Stimulated activated memory B cell treated with anti-CD40 and anti-IgM and Interleukin-4, amounts not matched to agents 10 μg/mL and 1 μg/mL and 100 μg/mL, for 72 hours (primary cell): ENCODE measurements at regions not wholly inside any gene's neighbourhood (a gene's known extent, or its start where the extent isn't known, plus 50 kb on each side); places are given as distances from the start of the nearest gene placed in this dataset.

ENCODE experiments used
- ATAC-seq: fragments of 150-1000 bp; cut with Tn5 transposase; 2 replicates; pipeline ENCODE4 v1.10.0; 2021
- H3K27ac Mint-ChIP-seq: one replicate; pipeline ENCODE4 v1.8.0; 2022; ENCODE audit warnings: mild to moderate bottlenecking, mixed read lengths
- H3K27me3 Mint-ChIP-seq: one replicate; pipeline ENCODE4 v1.8.0; 2022; ENCODE audit warnings: mixed read lengths
- H3K36me3 Mint-ChIP-seq: one replicate; pipeline ENCODE4 v1.8.0; 2022; ENCODE audit warnings: mixed read lengths
- H3K4me1 Mint-ChIP-seq: one replicate; pipeline ENCODE4 v1.8.0; 2022; ENCODE audit warnings: mixed read lengths
- H3K4me3 Mint-ChIP-seq: one replicate; pipeline ENCODE4 v1.8.0; 2022; ENCODE audit warnings: mild to moderate bottlenecking, moderate library complexity, mixed read lengths
- H3K9me3 Mint-ChIP-seq: one replicate; pipeline ENCODE4 v1.8.0; 2022; ENCODE audit warnings: mixed read lengths

- H3K36me3 Mint-ChIP-seq, result no peaks in the 10 kb centered on the region
- H3K4me3 Mint-ChIP-seq, result no peak overlapping the region
- no peak for ATAC-seq
- no peaks in the 10 kb centered on the region for H3K9me3 Mint-ChIP-seq
- no peak overlapping the region for H3K27ac Mint-ChIP-seq
- no peaks in the 10 kb centered on the region for H3K4me1 Mint-ChIP-seq
- H3K27me3 Mint-ChIP-seq, result peaks cover 32% of the 10 kb centered on the region
These were observed 59.8 kb upstream of the FHIT start for GRCh38 chr3:61311044-61311443.

- Mint-ChIP-seq H3K27ac (no peak overlapping the region), H3K4me1 (no peaks in the 10 kb centered on the region), H3K9me3 (no peaks in the 10 kb centered on the region), H3K4me3 (no peak overlapping the region), H3K36me3 (no peaks in the 10 kb centered on the region), H3K27me3 (peaks cover 46% of the 10 kb centered on the region)
- ATAC-seq, result no peak
These were observed 64.6 kb upstream of the FHIT start for GRCh38 chr3:61315871-61316270.

GRCh38 chr3:61323094-61323493, 71.8 kb upstream of the FHIT start:
- H3K9me3 Mint-ChIP-seq, result no peaks in the 10 kb centered on the region
- no peak overlapping the region for H3K27ac Mint-ChIP-seq
- no peak overlapping the region for H3K4me3 Mint-ChIP-seq
- no peaks in the 10 kb centered on the region for H3K4me1 Mint-ChIP-seq
- H3K36me3 Mint-ChIP-seq, result no peaks in the 10 kb centered on the region
- H3K27me3 Mint-ChIP-seq, result peaks cover 11% of the 10 kb centered on the region
- no peak for ATAC-seq

- H3K27me3 Mint-ChIP-seq, result no peaks in the 10 kb centered on the region
- peaks cover 3% of the 10 kb centered on the region for H3K9me3 Mint-ChIP-seq
- H3K27ac Mint-ChIP-seq, result no peak overlapping the region
- H3K36me3 Mint-ChIP-seq, result no peaks in the 10 kb centered on the region
- H3K4me3 Mint-ChIP-seq, result no peak overlapping the region
- H3K4me1 Mint-ChIP-seq, result no peaks in the 10 kb centered on the region
- ATAC-seq, result no peak
These were observed 80.8 kb upstream of the FHIT start for GRCh38 chr3:61331929-61332552.

- H3K27me3 Mint-ChIP-seq, result no peaks in the 10 kb centered on the region
- H3K4me1 Mint-ChIP-seq, result no peaks in the 10 kb centered on the region
- no peak overlapping the region for H3K27ac Mint-ChIP-seq
- no peak for ATAC-seq
- peaks cover 3% of the 10 kb centered on the region for H3K9me3 Mint-ChIP-seq
- no peak overlapping the region for H3K4me3 Mint-ChIP-seq
- H3K36me3 Mint-ChIP-seq, result no peaks in the 10 kb centered on the region
These were observed 82.1 kb upstream of the FHIT start for GRCh38 chr3:61333192-61333961.

DNA sequence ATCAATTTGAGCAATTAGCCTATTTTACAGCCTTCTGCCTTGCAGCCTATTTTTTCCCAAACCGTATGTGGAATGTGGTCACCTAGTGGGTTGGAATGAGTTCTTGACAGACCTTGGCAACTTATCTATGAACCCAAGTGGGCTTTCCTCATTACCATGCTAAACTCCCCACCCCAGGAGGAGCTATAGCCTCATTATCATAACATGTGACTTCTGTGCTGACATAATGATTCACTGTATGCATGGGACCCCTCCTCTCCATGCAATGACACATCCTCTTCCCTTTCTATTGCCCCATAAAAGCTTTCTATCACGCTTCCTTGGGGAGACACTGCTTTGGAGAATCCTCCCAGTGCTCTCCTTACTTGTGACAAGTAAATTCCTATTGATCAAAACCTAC, 83.5 kb upstream of the FHIT start:
- no peaks in the 10 kb centered on the region for H3K4me1 Mint-ChIP-seq
- H3K9me3 Mint-ChIP-seq, result peaks cover 3% of the 10 kb centered on the region
- H3K36me3 Mint-ChIP-seq, result no peaks in the 10 kb centered on the region
- no peak overlapping the region for H3K27ac Mint-ChIP-seq
- H3K4me3 Mint-ChIP-seq, result no peak overlapping the region
- no peaks in the 10 kb centered on the region for H3K27me3 Mint-ChIP-seq
- no peak for ATAC-seq

DNA sequence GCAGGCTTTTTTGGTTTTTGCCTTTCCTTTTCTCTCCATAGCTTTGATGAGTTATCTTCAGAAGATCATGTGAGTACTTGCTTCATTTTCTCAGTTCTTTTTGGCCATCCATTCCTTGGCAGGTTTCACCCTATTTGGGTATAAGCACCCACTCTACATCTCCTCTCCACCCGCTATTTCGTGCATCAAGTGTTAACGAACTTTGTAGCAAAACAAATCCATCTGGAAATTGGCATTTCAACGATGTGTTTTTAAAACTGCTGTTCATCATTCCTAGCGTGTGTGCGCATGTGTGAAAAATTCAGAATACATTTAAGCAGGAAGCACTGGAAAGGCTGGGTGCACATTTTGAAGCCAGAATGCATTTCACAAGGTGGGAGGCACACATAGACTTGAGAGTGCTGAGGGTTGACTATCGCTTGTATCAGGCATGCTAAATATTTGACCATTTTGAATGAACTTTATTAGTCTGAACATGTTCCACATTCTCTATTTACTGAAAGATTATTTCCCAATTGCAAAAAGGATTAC, 89.7 kb upstream of the FHIT start:
- no peak for ATAC-seq
- no peak overlapping the region for H3K4me3 Mint-ChIP-seq
- H3K9me3 Mint-ChIP-seq, result no peaks in the 10 kb centered on the region
- H3K27me3 Mint-ChIP-seq, result peaks cover 7% of the 10 kb centered on the region
- no peaks in the 10 kb centered on the region for H3K36me3 Mint-ChIP-seq
- H3K4me1 Mint-ChIP-seq, result no peaks in the 10 kb centered on the region
- H3K27ac Mint-ChIP-seq, result no peak overlapping the region

DNA sequence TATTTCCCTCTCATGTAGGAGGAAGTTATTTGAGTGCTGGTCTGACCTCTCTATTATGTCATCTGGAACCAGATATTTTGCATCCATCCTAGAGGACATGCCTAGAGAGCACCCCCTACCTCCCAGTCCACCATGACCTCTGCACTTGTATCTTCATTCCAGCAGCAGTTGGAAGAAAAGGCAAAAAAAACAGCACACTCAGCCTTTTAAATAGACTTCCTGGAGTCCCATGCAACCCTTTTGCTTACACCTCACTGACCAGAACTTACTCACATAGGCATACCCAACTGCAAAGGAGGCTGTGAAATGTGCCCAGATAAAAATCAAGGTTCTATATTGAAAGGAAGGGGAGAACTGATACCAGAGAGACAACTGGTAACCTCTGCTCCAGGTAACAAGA, 92.3 kb upstream of the FHIT start:
- ATAC-seq, result no peak
- Mint-ChIP-seq H3K4me3 (no peak overlapping the region), H3K27ac (no peak overlapping the region), H3K4me1 (no peaks in the 10 kb centered on the region), H3K9me3 (no peaks in the 10 kb centered on the region), H3K36me3 (no peaks in the 10 kb centered on the region), H3K27me3 (peaks cover 12% of the 10 kb centered on the region)

DNA sequence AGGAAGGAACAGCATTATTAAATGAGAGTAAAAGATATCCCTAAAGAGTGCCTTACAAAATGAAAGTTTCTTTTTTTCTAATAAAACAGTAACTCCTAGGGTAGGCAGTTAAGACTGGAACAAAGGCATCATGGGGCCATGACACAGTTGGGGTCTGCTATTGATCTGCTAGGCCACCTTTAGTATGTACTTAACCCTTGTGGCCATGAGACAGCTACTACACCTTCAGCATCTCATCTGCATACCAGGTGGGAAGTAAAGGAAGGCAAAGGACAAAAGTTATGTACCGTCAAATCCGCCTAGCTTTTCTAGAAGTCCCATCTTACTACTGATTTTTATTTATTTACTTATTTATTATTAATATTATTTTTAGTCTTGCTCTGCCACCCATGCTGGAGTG, 93.8 kb upstream of the FHIT start:
- H3K27ac Mint-ChIP-seq, result no peak overlapping the region
- no peaks in the 10 kb centered on the region for H3K36me3 Mint-ChIP-seq
- no peaks in the 10 kb centered on the region for H3K9me3 Mint-ChIP-seq
- no peak for ATAC-seq
- no peak overlapping the region for H3K4me3 Mint-ChIP-seq
- no peaks in the 10 kb centered on the region for H3K4me1 Mint-ChIP-seq
- peaks cover 12% of the 10 kb centered on the region for H3K27me3 Mint-ChIP-seq

DNA sequence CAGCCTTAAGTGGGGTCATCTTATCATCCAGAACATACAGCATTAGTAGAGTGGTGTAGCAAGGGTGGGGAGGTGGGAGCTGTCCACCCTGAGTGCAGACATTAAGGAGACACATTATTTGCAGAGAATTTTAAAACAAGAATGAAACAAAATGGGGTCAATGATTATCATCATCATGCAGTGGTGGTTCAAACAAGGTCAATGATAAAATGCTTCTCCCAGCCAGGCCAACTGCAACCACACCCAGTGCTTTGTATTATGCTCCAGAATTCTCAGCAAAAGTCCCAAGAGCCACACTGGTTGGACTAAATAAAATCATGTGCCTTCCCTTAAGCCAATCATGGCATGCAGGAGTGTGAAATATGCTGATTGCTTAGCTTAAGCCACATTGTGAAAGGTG, 96.7 kb upstream of the FHIT start:
- Mint-ChIP-seq H3K4me3 (no peak overlapping the region), H3K27ac (no peak overlapping the region), H3K36me3 (no peaks in the 10 kb centered on the region), H3K9me3 (no peaks in the 10 kb centered on the region), H3K4me1 (no peaks in the 10 kb centered on the region), H3K27me3 (peaks cover 12% of the 10 kb centered on the region)
- ATAC-seq, result no peak

GRCh38 chr3:61349717-61350116, 98.5 kb upstream of the FHIT start:
- ATAC-seq, result no peak
- H3K9me3 Mint-ChIP-seq, result peaks cover 2% of the 10 kb centered on the region
- H3K36me3 Mint-ChIP-seq, result no peaks in the 10 kb centered on the region
- H3K27me3 Mint-ChIP-seq, result peaks cover 12% of the 10 kb centered on the region
- peaks cover 4% of the 10 kb centered on the region for H3K4me1 Mint-ChIP-seq
- no peak overlapping the region for H3K27ac Mint-ChIP-seq
- no peak overlapping the region for H3K4me3 Mint-ChIP-seq

DNA sequence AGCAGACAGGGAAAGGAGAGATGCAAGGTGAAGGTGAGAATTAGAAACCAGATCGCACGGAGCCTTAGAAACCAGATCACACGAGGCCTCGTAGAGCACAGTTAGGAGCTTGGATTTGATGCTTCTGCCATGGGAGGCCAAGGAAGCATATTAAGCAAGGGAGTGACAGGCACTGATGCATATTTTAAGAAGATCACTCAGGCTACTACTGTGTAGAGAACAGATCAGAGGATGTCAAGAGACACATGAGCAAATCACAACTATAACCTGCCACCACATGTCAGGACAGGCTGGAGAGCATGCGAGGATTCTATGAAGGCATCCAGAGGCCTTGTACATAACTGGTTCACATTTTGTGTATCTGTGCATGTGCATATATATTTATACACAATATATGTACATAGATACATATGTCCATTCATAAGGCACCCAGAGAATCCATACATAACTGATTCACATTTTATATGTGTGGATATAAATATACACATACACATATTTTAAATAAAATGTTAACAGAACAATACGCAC, 99.6 kb upstream of the FHIT start:
- Mint-ChIP-seq H3K27ac (no peak overlapping the region), H3K9me3 (peaks cover 3% of the 10 kb centered on the region), H3K4me3 (no peak overlapping the region), H3K36me3 (no peaks in the 10 kb centered on the region), H3K27me3 (peaks cover 15% of the 10 kb centered on the region), H3K4me1 (peaks cover 7% of the 10 kb centered on the region)
- ATAC-seq, result no peak

DNA sequence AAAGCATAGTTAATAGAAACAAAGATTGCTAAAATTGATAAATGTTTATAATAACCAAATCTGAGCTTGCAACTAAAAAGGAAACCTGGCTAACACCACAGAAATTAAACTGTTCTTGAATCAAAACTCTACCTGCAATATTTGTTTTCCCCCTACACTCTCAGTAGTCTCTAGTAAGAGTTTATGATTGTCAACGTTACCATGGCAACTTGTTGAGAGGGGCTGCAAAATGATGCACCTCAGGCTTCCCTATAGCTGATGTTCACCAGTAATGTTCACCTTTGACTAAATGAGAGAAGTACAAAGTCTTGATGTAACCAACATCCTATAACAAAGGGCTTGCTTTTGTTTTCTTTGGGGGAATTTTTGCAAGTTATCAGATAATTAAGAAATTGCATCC, 101.1 kb upstream of the FHIT start:
- no peak for ATAC-seq
- H3K4me3 Mint-ChIP-seq, result no peak overlapping the region

GRCh38 chr3:61353382-61353781, 102.1 kb upstream of the FHIT start:
- Mint-ChIP-seq H3K27me3 (peaks cover 12% of the 10 kb centered on the region), H3K4me3 (no peak overlapping the region), H3K36me3 (no peaks in the 10 kb centered on the region), H3K27ac (no peak overlapping the region), H3K9me3 (peaks cover 3% of the 10 kb centered on the region), H3K4me1 (peaks cover 11% of the 10 kb centered on the region)
- no peak for ATAC-seq

More for the DNA sequence above, 101.1 kb upstream of the FHIT start:
- Mint-ChIP-seq H3K4me1 (peaks cover 7% of the 10 kb centered on the region), H3K9me3 (peaks cover 3% of the 10 kb centered on the region), H3K27me3 (peaks cover 12% of the 10 kb centered on the region), H3K36me3 (no peaks in the 10 kb centered on the region), H3K27ac (no peak overlapping the region)

- peaks cover 3% of the 10 kb centered on the region for H3K9me3 Mint-ChIP-seq
- no peaks in the 10 kb centered on the region for H3K36me3 Mint-ChIP-seq
- H3K27ac Mint-ChIP-seq, result no peak overlapping the region
- peaks cover 14% of the 10 kb centered on the region for H3K4me1 Mint-ChIP-seq
- no peak overlapping the region for H3K4me3 Mint-ChIP-seq
- H3K27me3 Mint-ChIP-seq, result peaks cover 12% of the 10 kb centered on the region
- ATAC-seq, result no peak
These were observed 103.4 kb upstream of the FHIT start for GRCh38 chr3:61354604-61355003.

DNA sequence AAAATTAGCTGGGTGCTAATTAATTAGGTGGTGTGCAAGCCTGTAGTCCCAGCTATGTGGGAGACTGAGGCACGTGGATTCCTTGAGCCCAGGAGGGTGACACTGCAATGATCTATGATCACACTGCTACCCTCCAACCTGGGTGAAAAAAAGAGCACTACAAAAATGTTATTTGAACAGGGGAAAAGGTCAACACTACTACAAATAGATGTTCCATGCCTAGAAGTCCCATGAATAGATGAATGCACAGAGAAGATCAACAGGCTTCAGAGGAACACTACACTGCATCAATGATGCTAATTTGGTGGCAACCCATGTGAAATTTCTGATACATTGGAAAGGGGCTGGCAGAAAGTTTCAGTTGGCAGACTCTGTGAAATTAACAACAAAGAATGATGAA, 105.4 kb upstream of the FHIT start:
- no peak for ATAC-seq
- no peak overlapping the region for H3K4me3 Mint-ChIP-seq
- peaks cover 14% of the 10 kb centered on the region for H3K4me1 Mint-ChIP-seq
- H3K27ac Mint-ChIP-seq, result no peak overlapping the region
- peaks cover 3% of the 10 kb centered on the region for H3K9me3 Mint-ChIP-seq
- peaks cover 12% of the 10 kb centered on the region for H3K27me3 Mint-ChIP-seq
- H3K36me3 Mint-ChIP-seq, result no peaks in the 10 kb centered on the region
